IMR-90 (cell line): ENCODE measurements at regions not wholly inside any gene's neighbourhood (a gene's known extent, or its start where the extent isn't known, plus 50 kb on each side); places are given as distances from the start of the nearest gene placed in this dataset.

ENCODE experiments used
- BHLHE40 ChIP-seq: fragments of 150-350 bp; IDR thresholded peaks from 2 replicates; pipeline ENCODE4 v1.6.1; 2016; ENCODE audit warnings: mild to moderate bottlenecking, low read depth, low read length
- CEBPB ChIP-seq: IDR thresholded peaks from 2 replicates; pipeline ENCODE4 v1.6.1; 2012; ENCODE audit warnings: low read depth, low read length, improper control_type of control experiment
- CHD1 ChIP-seq: IDR thresholded peaks from 2 replicates; pipeline ENCODE4 v1.6.1; 2012; ENCODE audit warnings: low read depth, low read length, improper control_type of control experiment
- FOS ChIP-seq: fragments of 150-350 bp; IDR thresholded peaks from 2 replicates; pipeline ENCODE4 v1.6.1; 2016; ENCODE audit warnings: low read depth, low read length
- POLR2A ChIP-seq: IDR thresholded peaks from 2 replicates; pipeline ENCODE4 v1.6.1; 2012; ENCODE audit warnings: mild to moderate bottlenecking, low read depth, low read length
- RAD21 ChIP-seq: IDR thresholded peaks from 2 replicates; pipeline ENCODE4 v1.6.1; 2012; ENCODE audit warnings: low read length, improper control_type of control experiment
- RCOR1 ChIP-seq: IDR thresholded peaks from 2 replicates; pipeline ENCODE4 v1.6.1; 2012; ENCODE audit warnings: mild to moderate bottlenecking, low read length, improper control_type of control experiment; ENCODE audit not compliant: insufficient replicate concordance
- RFX5 ChIP-seq: IDR thresholded peaks from 2 replicates; pipeline ENCODE4 v1.8.0; 2012; ENCODE audit warnings: low read depth, mild to moderate bottlenecking, low read length, moderate library complexity
- SMC3 ChIP-seq: fragments of 150-350 bp; IDR thresholded peaks from 2 replicates; pipeline ENCODE4 v1.6.1; 2016; ENCODE audit warnings: low read depth, mild to moderate bottlenecking, antibody characterized with exemption, low read length, moderate library complexity
- USF2 ChIP-seq: fragments of 150-350 bp; IDR thresholded peaks from 2 replicates; pipeline ENCODE4 v1.6.1; 2017; ENCODE audit warnings: mild to moderate bottlenecking, antibody characterized with exemption, low read length, low read depth
- TF ChIP-seq, protein P1 (sequence below): conservative IDR thresholded peaks from 2 replicates; pipeline ENCODE4 v1.5.1; 2012; ENCODE audit warnings: mild to moderate bottlenecking, low read depth, low read length, improper control_type of control experiment
- TF ChIP-seq, protein P2 (sequence below): fragments of 150-350 bp; IDR thresholded peaks from 2 replicates; pipeline ENCODE4 v1.6.1; 2016; ENCODE audit warnings: low read depth, mild to moderate bottlenecking, low read length, moderate library complexity, borderline replicate concordance

- TF ChIP-seq POLR2A (no peak), CHD1 (no peak), RCOR1 (no peak), USF2 (no peak), RAD21 (no peak), BHLHE40 (no peak), FOS (no peak), RFX5 (no peak), CEBPB (no peak), SMC3 (no peak)
- TF ChIP-seq, protein P1, sequence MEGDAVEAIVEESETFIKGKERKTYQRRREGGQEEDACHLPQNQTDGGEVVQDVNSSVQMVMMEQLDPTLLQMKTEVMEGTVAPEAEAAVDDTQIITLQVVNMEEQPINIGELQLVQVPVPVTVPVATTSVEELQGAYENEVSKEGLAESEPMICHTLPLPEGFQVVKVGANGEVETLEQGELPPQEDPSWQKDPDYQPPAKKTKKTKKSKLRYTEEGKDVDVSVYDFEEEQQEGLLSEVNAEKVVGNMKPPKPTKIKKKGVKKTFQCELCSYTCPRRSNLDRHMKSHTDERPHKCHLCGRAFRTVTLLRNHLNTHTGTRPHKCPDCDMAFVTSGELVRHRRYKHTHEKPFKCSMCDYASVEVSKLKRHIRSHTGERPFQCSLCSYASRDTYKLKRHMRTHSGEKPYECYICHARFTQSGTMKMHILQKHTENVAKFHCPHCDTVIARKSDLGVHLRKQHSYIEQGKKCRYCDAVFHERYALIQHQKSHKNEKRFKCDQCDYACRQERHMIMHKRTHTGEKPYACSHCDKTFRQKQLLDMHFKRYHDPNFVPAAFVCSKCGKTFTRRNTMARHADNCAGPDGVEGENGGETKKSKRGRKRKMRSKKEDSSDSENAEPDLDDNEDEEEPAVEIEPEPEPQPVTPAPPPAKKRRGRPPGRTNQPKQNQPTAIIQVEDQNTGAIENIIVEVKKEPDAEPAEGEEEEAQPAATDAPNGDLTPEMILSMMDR: no peak
- TF ChIP-seq, protein P2, sequence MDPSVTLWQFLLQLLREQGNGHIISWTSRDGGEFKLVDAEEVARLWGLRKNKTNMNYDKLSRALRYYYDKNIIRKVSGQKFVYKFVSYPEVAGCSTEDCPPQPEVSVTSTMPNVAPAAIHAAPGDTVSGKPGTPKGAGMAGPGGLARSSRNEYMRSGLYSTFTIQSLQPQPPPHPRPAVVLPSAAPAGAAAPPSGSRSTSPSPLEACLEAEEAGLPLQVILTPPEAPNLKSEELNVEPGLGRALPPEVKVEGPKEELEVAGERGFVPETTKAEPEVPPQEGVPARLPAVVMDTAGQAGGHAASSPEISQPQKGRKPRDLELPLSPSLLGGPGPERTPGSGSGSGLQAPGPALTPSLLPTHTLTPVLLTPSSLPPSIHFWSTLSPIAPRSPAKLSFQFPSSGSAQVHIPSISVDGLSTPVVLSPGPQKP: no peak
Measured at GRCh38 chr12:14156606-14157005, 175.2 kb upstream of the GRIN2B start.
